NCI-H526 (cell line): ENCODE measurements at regions not wholly inside any gene's neighbourhood (a gene's known extent, or its start where the extent isn't known, plus 50 kb on each side); places are given as distances from the start of the nearest gene placed in this dataset.
A peak's percentile ranks its signal among the peaks of the same experiment; 100 is the strongest.

Source experiments
- DNase-seq, 2 experiments: peaks; one replicate each; lab custom pipeline; 2025; lab: John Stamatoyannopoulos, UW

DNA sequence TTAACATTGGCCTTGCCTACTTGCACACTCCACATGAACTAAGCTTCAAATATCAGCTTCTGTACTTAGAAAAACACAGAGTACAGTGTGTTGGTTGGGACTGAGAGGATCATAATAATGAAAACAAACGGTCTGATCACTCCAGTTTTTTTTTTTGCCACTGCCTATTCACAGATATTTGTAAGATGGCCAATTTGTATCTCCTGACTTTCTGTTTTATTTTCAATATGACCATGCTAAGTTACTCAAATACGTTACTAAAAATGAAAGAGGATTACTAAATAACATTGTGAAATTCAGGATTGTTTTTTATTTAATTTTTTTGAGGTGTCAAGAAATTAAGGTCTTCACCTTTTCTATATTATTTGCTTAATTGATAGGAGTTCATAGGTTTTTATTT is 595.1 kb downstream of the TUSC7 start:
- DNase-seq = no peak

DNA sequence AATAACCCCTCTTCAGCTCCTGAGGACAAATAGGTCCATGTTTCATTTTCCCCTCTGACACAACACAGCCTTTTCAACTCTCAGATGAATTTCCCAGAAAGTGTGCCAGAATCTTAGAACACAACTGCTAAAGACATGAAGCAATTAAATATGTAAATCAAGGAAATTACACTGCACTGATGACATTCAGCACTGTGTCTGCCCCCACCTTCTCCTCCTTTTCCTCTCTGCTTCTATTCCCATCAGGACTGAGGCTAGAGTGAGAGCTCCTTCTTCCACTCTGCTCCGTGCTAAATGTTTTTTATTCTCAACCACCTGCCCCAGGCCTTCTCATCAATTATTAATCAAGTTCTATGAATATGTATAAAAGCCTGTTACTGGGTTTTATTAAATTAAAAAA is 596.1 kb downstream of the TUSC7 start:
- DNase-seq = no peak

DNA sequence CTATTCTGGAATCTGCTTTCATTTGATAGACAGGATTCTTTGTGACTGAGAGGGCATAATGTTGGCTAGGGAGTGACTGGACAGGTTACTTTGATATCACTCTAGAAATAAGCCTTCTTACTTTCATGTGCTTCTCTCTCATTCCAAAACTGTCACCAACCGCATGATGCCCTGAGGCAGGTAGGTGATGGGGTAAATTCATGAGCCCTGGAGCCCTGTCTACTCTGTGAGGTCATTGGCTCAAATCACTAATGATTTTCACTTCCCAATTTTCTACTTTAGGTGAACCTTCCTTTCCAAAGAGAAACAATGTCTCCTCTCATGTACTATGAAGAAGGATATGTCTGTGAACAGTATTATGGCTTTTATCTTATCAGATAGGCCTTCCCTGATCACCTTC is 596.7 kb downstream of the TUSC7 start:
- DNase-seq = no peak

DNA sequence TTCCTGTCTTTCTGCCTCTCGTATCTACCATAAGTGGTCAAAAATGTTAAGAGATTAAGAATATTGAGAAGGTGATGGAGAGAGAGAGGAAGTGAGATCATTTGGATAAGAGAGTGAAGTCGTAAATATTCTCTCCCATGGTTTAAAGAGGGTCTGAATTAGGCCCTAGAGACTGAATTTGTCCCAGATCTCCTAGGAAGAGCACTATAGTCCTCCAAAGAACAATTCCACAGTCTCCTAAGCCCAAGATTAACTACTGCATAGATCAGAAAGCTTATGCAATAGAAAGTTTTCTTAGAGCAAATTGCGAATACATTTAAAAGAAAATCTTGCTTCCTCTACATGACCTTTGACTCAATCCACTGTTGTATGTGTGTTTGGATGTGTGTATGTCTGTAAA is 598.8 kb downstream of the TUSC7 start:
- no peak for DNase-seq

DNA sequence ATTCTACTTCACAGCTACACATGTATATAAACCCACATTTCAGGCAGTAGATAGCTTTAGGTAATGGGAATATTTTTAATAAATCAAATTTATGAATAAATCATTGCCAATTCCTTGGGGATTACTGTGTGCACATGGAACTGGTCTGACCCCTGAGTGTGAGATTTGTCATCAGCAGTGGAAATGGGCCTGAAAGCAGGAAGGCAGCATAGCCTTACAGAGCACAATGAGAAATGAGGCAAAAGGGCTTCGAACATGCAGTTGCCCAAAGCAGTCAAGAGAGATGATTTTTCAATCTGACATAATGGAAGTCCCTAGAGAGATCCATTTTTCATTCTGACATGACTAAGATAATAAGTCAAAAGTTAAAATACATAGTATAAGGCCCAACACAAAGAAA is 599.2 kb downstream of the TUSC7 start:
- no peak for DNase-seq

DNA sequence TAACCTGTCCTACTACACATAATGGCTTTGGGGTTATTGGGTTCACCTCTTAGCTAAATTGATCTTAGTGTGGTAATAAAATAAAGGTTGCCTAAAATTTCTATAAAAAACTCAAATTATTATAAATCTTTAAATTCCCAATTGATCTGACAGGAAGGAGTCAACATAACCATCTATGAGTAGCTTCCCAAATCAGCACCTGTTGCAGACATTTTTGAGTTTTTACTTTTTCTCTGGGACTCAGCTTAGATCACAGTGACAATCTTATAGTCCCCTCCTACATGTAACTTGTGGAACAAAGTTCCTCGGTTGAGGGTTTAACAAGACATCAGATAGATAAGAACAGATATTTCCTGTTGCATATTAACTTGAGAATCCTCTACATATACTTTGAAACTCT is 601.0 kb downstream of the TUSC7 start:
- no peak for DNase-seq

DNA sequence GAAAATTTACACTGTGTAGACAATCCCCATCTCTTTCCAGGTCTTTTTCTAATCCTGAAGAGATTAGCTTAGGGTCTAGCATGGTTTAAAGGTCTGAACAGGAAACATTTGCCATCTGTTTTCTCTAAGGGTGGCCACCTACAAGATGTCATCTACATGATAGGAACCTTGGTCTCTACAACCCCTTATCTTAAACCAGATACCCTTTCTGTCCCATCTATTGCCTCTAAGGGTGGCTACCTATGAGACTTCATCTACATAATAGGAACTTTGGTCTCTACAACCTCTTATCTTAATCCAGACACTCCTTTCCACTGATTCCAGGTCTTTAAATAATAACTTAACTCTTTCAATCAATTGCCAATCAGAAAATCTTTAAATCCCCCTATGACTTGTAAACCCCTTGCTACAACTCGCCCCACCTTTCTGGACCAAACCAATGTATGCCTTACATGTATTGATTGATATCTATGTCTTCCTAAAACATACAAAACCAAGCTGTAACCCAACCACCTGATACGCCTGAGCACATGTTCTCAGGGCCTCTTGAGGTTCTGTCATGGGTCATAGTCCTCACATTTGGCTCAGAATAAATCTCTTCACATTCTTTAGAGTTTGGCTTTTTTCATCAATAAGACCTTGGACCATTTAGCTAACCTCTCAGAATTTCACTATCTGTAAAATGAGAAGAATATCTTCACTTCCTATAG is 605.0 kb downstream of the TUSC7 start:
- no peak for DNase-seq

DNA sequence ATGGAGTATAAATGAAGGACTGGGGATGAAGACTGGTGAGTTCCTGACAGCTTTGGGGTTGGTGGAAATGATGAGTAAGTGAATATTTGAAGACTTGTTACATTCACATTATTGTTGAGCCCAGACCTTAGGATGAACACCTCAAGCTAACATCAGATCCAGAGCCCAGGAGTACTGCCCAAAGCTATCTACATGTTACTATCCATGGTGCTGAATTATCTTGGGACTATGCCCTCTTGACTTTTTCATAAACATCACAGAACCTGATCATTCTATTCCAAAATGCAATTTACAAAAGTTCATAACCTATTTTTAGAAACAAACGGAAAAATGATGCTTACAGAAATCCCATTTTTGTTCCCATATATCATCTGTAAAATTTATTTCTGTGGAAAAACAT is 613.3 kb downstream of the TUSC7 start:
- no peak for DNase-seq

DNA sequence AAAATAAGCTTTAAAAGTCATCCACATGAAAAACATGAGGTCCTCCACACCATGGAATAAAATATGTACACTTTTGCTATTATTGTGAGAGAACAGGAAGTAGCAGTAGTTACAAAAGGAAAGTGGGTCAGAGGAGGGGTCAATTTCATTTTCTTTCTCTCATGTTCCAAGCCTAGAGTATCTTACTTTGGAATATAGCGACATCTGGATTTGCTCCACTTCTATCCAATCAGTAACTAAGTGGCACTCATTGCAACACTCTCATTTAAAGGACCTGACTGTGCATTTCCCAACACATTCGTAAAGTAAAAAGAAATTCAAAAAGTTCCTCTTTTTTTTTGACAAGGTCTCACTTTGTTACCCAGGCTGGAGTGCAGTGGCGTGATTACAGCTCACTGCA is 637.3 kb downstream of the TUSC7 start:
- no peak for DNase-seq

DNA sequence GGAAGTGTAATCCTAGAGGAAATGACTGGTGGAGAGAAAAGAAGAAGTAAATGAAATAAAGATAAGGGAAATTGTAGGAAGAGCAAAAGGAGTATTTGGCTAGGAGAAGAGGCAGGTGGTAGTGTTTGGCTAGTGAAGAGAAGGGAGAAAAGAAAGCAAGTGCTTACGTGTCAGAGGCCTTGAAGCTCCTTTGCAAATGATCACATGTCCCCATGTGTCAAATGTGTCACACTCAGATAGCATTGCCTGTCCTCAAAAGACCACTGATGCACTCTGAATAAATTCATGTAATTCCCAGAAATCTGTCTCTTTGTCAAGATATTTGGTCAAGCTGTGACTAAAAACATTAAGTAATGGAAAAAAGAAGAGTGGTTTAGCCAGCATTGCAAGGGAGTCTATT is 639.3 kb downstream of the TUSC7 start:
- no peak for DNase-seq

DNA sequence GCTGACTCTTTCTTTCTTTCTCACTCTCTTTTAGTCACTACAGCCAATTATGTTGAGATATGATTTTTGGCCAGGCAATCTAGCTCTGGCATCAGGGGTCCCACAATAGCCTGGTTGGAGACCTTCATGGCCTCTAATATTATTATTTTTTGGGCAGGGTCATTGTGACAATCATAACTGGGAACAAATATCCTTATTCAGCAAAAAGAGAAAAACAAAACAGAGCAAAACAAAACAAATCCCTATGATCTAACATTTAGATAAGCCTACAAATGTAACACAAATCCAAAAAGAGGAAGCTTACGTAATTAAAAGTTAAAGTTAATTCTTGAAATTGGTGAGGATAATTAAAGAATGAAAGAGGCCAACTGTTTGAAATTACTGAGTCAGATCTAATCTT is 640.0 kb downstream of the TUSC7 start:
- DNase-seq = no peak

DNA sequence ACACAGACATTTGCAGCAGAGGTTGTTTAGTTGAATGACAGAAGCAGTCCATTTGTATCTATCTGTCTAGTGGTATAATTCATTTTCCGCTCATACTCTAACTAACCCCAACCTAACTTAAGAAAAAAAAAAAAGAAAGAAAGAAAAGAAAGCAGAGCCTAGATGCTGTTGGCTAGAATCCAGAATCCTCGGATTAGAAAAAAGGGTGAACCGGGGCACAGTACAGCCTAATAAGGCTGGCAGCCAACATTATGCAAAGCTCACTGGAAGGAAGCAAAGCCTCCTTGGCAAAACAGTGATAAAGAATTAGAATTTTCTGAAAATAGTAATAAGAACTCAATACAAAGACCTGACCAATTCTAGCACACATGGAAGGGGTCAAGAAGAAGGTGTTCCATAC is 640.8 kb downstream of the TUSC7 start:
- DNase-seq = no peak

DNA sequence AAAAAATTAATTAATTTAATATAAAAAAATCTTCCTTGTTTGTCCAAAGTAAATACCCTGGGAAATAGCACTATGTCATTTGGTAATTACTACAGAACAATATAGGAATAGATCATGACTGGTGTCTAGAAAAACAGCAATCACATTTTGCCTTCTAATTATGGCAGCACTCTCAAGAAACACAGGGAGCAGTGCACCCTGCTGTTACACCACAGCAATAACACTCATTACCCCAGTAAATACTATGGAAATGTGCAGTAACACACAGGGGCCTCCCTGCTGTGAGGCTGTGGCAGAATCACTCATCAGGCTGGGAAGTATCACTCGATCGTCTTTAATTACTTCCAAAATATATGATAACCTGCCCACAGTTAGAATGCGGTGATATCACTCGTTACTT is 646.0 kb downstream of the TUSC7 start:
- DNase-seq = peak; percentile 7 to 59

DNA sequence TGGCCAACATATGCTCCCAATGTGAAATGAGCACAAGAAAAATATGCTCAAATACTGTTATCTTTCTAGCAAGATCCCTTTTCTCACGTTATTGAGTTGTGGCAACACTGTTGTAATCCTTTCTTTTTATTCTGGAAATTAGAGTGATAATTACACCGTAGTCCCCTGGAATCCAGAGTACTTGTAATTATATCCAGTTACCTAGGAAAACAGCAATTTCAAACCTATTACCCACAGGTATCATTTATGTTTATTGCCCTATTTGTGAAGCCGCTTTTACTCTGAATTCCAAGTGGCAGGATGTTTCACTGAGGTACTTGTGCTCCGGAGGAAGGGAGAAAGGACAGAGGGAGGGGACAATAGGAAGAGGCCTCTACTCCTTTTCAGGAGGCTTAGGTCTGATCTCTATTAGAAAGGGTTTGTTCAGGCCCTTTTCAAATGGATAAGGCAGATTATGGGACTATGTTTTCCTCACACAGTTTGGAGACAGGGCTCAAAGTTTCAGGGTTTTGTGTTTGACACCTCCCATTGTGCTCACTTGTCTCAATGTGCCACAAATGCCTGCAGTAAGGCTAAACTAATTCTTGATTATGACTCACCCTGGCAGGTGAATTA is 646.6 kb downstream of the TUSC7 start:
- DNase-seq = no peak

DNA sequence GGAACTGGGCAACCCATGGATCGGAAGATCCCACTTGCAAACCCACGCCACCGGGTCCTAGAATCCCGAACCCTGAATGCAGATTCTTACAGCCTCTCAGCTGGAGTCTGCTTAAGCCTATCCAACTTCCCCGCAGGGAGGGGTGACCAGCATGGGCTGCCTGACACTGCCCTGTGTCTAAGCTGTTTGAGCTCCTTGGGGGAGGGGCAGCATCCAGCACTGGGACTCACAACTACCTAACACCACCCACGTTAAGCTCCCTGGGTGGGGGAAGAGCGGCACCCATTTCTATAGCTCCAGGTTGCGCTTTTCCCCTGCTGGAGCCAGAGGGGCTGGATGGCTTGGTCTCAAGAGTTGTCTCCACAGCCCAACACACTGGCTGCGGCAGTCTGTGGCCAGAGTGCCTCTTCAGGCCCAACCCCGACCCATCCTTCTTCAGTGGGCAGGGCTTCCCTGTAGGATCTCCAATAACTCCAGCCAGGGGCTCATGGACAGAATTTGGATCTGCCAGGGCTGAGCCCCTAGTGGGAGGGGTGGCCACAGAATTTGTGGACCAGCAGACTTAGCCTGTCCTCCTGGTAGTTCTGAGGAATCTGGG is 649.2 kb downstream of the TUSC7 start:
- no peak for DNase-seq

DNA sequence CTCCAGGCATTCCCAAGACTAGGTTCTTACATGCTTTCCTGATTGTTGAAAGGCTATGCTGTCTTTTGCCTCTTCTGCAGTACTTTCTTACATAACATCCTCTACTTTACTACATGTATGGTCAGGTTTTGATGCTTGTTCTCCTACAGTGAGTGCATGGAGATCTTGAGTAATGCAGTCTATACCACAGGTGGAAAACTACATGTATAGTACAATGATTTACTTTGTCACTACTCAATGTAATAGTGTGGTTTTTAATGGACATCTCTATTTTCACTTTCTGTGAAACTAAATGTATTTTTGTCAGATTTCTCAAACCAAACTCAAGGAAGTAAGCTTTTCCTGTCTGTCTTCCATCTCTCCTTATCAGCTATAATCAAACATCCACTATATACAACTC is 657.0 kb downstream of the TUSC7 start:
- DNase-seq = no peak

DNA sequence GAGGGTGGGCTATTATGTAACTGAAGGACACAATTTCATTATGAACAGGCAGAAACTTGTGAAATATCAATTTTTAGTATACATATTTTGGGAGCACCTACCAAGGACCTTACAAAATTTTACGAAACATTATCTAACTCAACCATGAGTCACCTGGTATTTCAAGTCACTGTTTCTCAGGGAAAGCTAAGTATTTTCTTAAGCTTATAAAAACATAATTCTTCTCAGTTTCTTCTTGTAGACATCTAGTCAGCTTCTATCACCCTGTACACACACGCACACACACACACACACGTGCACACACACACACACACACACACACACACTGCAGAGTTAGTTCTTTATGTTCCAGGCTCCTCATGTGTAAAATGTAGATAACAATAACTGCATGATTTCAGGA is 658.3 kb downstream of the TUSC7 start:
- DNase-seq = no peak

DNA sequence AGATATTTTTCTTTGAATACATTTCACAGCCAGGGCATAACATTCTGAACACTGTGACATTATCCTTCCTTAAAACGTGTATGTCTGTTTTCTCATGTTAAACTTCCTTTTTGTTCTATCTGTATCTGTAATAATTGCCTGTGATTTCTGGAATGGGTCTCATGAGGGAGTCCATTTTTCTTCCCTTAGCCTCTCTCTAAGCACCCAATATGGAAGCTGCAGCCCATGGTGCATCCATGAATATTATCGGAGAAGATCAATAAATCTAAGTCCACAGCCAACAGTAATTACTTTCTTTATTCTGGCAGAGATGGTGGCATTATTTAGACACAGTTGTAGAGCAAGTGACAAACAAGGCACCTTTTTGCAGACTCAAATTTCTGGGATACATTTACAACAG is 671.1 kb downstream of the TUSC7 start:
- DNase-seq = no peak

DNA sequence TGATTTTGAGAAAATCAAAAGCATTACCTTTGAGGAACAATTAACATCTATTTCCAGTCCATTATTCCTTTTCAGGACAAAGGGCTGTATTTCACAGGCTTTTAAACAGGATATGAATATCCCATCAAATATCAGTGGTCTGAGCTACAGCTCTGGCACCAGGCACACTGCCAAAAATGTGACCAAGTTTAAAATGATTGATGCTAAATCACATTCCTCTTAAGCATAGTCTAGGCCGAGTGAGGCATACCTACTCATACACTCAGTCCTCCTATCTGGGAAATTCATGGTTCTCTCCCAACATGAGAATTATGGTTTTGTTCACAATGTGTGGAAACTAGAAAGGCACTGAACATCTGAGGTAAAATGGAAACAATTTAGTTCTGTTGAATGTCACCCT is 683.5 kb downstream of the TUSC7 start:
- no peak for DNase-seq

DNA sequence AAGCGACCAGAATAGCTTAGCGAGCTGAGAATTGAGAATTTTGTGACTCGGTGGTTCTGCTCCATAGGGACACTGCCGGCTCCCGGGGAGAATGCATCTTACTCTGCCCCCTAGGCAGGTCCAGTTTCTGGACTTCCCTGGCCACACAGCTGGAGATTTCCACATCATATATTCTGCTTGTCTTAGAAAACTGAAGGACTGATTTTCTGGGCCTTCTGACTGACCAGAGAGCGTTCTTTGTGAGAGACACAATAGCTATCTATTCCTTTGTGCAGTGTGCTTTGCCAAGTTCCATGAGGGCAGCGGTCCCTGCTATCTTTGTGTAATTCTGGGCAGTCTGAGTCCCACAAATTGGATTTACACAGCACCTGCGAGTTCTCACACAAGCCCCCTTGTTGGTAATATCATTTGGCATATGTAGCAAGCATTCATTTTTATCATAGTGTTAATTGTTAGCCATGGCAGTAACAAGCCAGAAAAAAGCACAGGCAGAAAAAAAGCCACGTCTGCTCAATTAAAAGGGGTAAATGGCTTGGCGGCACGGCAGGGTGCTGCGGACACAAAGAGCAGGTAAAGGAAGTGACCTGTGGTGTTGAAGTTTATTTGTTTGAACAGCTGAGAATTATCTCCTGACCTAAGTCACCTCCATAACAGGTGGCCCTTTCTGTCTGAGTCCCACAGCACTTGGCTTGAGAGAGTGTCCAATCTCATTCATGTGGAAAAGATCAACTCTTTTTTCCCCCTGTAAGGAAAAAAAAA is 688.7 kb downstream of the TUSC7 start:
- no peak for DNase-seq

DNA sequence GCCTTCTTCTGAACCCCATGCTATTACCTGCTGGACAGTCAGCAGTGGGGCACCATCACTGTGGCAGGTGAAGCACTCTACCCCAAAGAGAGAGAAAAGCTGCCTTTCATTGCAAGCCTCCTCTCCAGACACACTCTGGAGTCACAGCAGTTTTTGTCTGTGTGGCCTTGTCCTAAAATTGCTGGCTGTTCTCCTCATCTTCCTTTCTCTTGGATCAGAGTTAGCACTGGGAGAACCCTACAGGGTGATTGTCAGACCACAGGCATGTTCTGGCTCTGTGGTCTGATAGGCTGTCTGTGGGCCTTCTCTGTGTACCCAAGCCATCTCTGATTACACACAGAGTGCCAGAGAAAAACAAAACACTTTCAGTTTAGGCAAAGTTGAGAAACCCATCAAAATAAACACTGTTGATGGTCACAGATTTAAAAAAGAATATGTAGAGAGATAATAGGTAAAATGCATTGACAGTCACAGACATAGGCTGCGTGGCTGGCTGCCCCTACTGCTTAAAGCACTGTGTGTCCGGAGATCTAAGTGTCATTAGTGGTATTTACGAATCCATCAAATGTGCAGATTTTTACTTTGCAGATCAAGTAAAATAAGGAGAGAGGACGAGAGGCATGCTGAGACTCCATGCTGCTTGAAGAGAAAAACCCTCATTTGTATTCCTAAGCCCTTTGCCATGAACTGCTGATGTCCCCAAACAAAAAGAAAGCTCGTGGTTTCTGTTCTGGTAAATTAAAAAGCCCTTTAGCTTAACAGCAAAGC is 689.9 kb downstream of the TUSC7 start:
- peak in 1 of 2 experiments; percentile 2 for DNase-seq

DNA sequence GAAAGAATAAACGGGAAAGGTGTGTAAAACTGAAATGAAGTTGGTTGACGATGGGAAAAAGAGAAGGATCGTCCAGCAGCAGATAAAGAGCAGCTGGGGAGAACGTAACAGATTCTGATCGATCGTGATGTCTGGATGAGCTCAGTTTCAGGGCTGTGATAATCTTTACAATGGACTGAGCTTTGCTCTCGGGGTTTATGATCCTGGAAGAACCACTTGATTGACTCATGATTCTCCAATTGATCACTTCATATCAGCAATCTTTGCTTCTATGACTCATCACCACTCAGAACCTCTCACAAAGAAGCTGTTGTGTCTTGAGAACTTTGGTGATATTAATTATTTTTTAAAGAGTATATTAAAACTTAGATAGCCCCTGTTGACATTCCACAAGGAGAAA is 690.7 kb downstream of the TUSC7 start:
- DNase-seq = no peak
